Gastrocnemius medialis (tissue), 4 donors: ENCODE measurements at regions not wholly inside any gene's neighbourhood (a gene's known extent, or its start where the extent isn't known, plus 50 kb on each side); places are given as distances from the start of the nearest gene placed in this dataset.

ENCODE experiments used
- ATAC-seq, 2 donors: fragments of 150-250 bp; one replicate each; pipeline ENCODE4 v1.9.1; 2016
- DNase-seq, 2 donors: peaks; one replicate each; pipeline ENCODE4 v3.0.0-alpha.2; 2019
- H3K27ac ChIP-seq, 4 donors: fragments of 200-600 bp; sonication (generic); 1 replicate in 1 of 4; 2 replicates in 3 of 4; pipeline ENCODE4 v1.5.1; 2016 to 2018; ENCODE audit warnings: mild to moderate bottlenecking in 2 of 4, moderate library complexity in 1 of 4
- H3K27me3 ChIP-seq, 3 donors: fragments of 200-600 bp; sonication (generic) in 2 of 3; 1 replicate in 1 of 3; 2 replicates in 2 of 3; pipeline versions ENCODE4 v1.5.1 to v1.6.0; 2016 to 2019; ENCODE audit warnings: mild to moderate bottlenecking in 1 of 3, moderate library complexity in 1 of 3
- H3K36me3 ChIP-seq, 2 donors: fragments of 200-600 bp; sonication (generic) in 1 of 2; one replicate each; pipeline ENCODE4 v1.5.1; 2017 to 2018
- H3K4me1 ChIP-seq, 2 donors: fragments of 200-600 bp; sonication (generic) in 1 of 2; one replicate each; pipeline ENCODE4 v1.5.1; 2016 to 2017; ENCODE audit warnings: mild to moderate bottlenecking in 2 of 2
- H3K4me3 ChIP-seq, 4 donors: fragments of 200-600 bp; sonication (generic) in 3 of 4; 1 replicate in 1 of 4; 2 replicates in 3 of 4; pipeline ENCODE4 v1.5.1; 2016 to 2019; ENCODE audit warnings: mild to moderate bottlenecking in 2 of 4
- H3K9me3 ChIP-seq, 3 donors: fragments of 200-600 bp; sonication (generic) in 2 of 3; 1 replicate in 1 of 3; 2 replicates in 2 of 3; pipeline ENCODE4 v1.5.1; 2016 to 2019
- CTCF ChIP-seq, 5 experiments: fragments of 450-650 bp in 3 of 5; fragments of 200-600 bp in 2 of 5; sonication (generic) in 2 of 5; IDR thresholded peaks in 4 of 5; conservative IDR thresholded peaks in 1 of 5; 1 replicate in 4 of 5; 2 replicates in 1 of 5; pipeline ENCODE4 v1.5.1; 2016 to 2019; ENCODE audit warnings: antibody characterized with exemption in 5 of 5, mild to moderate bottlenecking in 3 of 5, moderate library complexity in 3 of 5
- POLR2A ChIP-seq, 2 donors: fragments of 450-650 bp; IDR thresholded peaks; one replicate each; pipeline ENCODE4 v1.6.1; 2017; ENCODE audit warnings: antibody characterized with exemption in 2 of 2, mild to moderate bottlenecking in 2 of 2, moderate library complexity in 2 of 2
- in situ Hi-C, 4 donors: fragments of 200-750 bp; cut with MboI; loops; one replicate each; pipeline versions ENCODE4 v1.15.0 to v1.8.0; 2017; ENCODE audit warnings: low sequenced_read_pairs in 4 of 4
- intact Hi-C: fragments of 100-400 bp; cut with DNase I; formaldehyde crosslinking; loops from one replicate; pipeline ENCODE4 v1.15.1; 2023; ENCODE audit warnings: low total_unique reads

GRCh38 chr2:103960129-103960513, 893.8 kb upstream of the POU3F3 start:
- in situ Hi-C loops: no loop called here
- no peaks in the 10 kb centered on the region for H3K9me3 ChIP-seq
- TF ChIP-seq POLR2A (IDR thresholded peaks at IDR 0.05) (no peak), CTCF (IDR thresholded peaks at IDR 0.05 in 4 of 5, conservative IDR thresholded peaks at IDR 0.05 in 1 of 5) (no peak)
- ATAC-seq (no peak), DNase-seq (no peak)
- no peak overlapping the region for H3K4me3 ChIP-seq
- no peaks in the 10 kb centered on the region for H3K36me3 ChIP-seq
- intact Hi-C loops: no loop called here
- no peak overlapping the region for H3K27ac ChIP-seq
- no peaks in the 10 kb centered on the region for H3K4me1 ChIP-seq
- peaks cover 0 to 9% (median 3%) of the 10 kb centered on the region in 3 donors for H3K27me3 ChIP-seq

GRCh38 chr2:103960951-103961350, 893.0 kb upstream of the POU3F3 start:
- no peak overlapping the region for H3K27ac ChIP-seq
- H3K4me1 ChIP-seq: no peaks in the 10 kb centered on the region
- H3K4me3 ChIP-seq: no peak overlapping the region
- H3K27me3 ChIP-seq: peaks cover 0 to 9% (median 3%) of the 10 kb centered on the region in 3 donors
- H3K9me3 ChIP-seq: no peaks in the 10 kb centered on the region
- in situ Hi-C loops: no loop called here
- no peaks in the 10 kb centered on the region for H3K36me3 ChIP-seq
- intact Hi-C loops: no loop called here
- no peak for TF ChIP-seq POLR2A (IDR thresholded peaks at IDR 0.05)
- no peak for TF ChIP-seq CTCF (IDR thresholded peaks at IDR 0.05 in 4 of 5, conservative IDR thresholded peaks at IDR 0.05 in 1 of 5)
- DNase-seq (no peak), ATAC-seq (no peak)

GRCh38 chr2:103961862-103962261, 892.1 kb upstream of the POU3F3 start:
- in situ Hi-C loops: no loop called here

GRCh38 chr2:103962670-103963069, 891.2 kb upstream of the POU3F3 start:
- DNase-seq (no peak), ATAC-seq (no peak)
- intact Hi-C loops: no loop called here
- Histone ChIP-seq H3K4me3 (no peak overlapping the region), H3K27me3 (peaks cover 0 to 9% (median 3%) of the 10 kb centered on the region in 3 donors), H3K4me1 (no peaks in the 10 kb centered on the region), H3K36me3 (no peaks in the 10 kb centered on the region), H3K27ac (no peak overlapping the region), H3K9me3 (no peaks in the 10 kb centered on the region)
- in situ Hi-C loops: no loop called here
- TF ChIP-seq POLR2A (IDR thresholded peaks at IDR 0.05) (no peak), CTCF (IDR thresholded peaks at IDR 0.05 in 4 of 5, conservative IDR thresholded peaks at IDR 0.05 in 1 of 5) (no peak)

More at GRCh38 chr2:103961862-103962261, 892.1 kb upstream of the POU3F3 start:
- Histone ChIP-seq H3K36me3 (no peaks in the 10 kb centered on the region), H3K4me1 (no peaks in the 10 kb centered on the region), H3K27me3 (peaks cover 0 to 9% (median 3%) of the 10 kb centered on the region in 3 donors), H3K9me3 (no peaks in the 10 kb centered on the region), H3K4me3 (no peak overlapping the region), H3K27ac (no peak overlapping the region)
- no peak for ATAC-seq
- TF ChIP-seq CTCF (IDR thresholded peaks at IDR 0.05 in 4 of 5, conservative IDR thresholded peaks at IDR 0.05 in 1 of 5): no peak
- no peak for TF ChIP-seq POLR2A (IDR thresholded peaks at IDR 0.05)
- intact Hi-C loops: no loop called here
- DNase-seq: no peak

GRCh38 chr2:103963146-103963725, 890.7 kb upstream of the POU3F3 start:
- in situ Hi-C loops (no loop called here), intact Hi-C loops (no loop called here)
- no peak for TF ChIP-seq POLR2A (IDR thresholded peaks at IDR 0.05)
- TF ChIP-seq CTCF (IDR thresholded peaks at IDR 0.05 in 4 of 5, conservative IDR thresholded peaks at IDR 0.05 in 1 of 5): no peak
- DNase-seq (no peak), ATAC-seq (no peak)
- Histone ChIP-seq H3K27me3 (peaks cover 0 to 9% (median 3%) of the 10 kb centered on the region in 3 donors), H3K4me1 (no peaks in the 10 kb centered on the region), H3K9me3 (no peaks in the 10 kb centered on the region), H3K27ac (no peak overlapping the region), H3K36me3 (no peaks in the 10 kb centered on the region), H3K4me3 (no peak overlapping the region)
